GM12874 (cell line): ENCODE measurements at regions not wholly inside any gene's neighbourhood (a gene's known extent, or its start where the extent isn't known, plus 50 kb on each side); places are given as distances from the start of the nearest gene placed in this dataset.

ENCODE experiments used
- CTCF ChIP-seq: IDR thresholded peaks from 2 replicates; pipeline ENCODE4 v1.5.1; 2011; ENCODE audit warnings: low read depth, mild to moderate bottlenecking, control low read depth, low read length, moderate library complexity; ENCODE audit not compliant: insufficient read depth

- no peak for TF ChIP-seq CTCF
Observed at GRCh38 chr5:58072300-58072965, 387.5 kb downstream of the PLK2 start.

- no peak for TF ChIP-seq CTCF
Observed at GRCh38 chr5:58071566-58071965, 388.3 kb downstream of the PLK2 start.

GRCh38 chr5:58069846-58070245 is 390.0 kb downstream of the PLK2 start:
- TF ChIP-seq CTCF, result no peak

GRCh38 chr5:58069016-58069705 is 390.7 kb downstream of the PLK2 start:
- no peak for TF ChIP-seq CTCF

- no peak for TF ChIP-seq CTCF
Observed at GRCh38 chr5:58066557-58066956, 393.3 kb downstream of the PLK2 start.

GRCh38 chr5:58066076-58066475 is 393.8 kb downstream of the PLK2 start:
- TF ChIP-seq CTCF, result no peak

GRCh38 chr5:58064801-58065200 is 395.1 kb downstream of the PLK2 start:
- no peak for TF ChIP-seq CTCF
